Stimulated activated effector memory CD8-positive, alpha-beta T cell treated with anti-CD3 and anti-CD28 coated beads, Interleukin-12 subunit alpha, Interleukin-12 subunit beta, amount 100 ng/mL, for 72 hours (primary cell): ENCODE measurements at regions not wholly inside any gene's neighbourhood (a gene's known extent, or its start where the extent isn't known, plus 50 kb on each side); places are given as distances from the start of the nearest gene placed in this dataset.

Source experiments
- ATAC-seq: fragments of 150-1000 bp; cut with Tn5 transposase; 2 replicates; pipeline ENCODE4 v1.10.0; 2021
- DNase-seq, 2 donors: peaks; one replicate each; pipeline ENCODE4 v3.0.0; 2021 to 2022; ENCODE audit warnings: low spot score in 2 of 2
- H3K27ac Mint-ChIP-seq: one replicate; pipeline ENCODE4 v1.8.0; 2022; ENCODE audit warnings: mild to moderate bottlenecking, mixed read lengths
- H3K36me3 Mint-ChIP-seq: one replicate; pipeline ENCODE4 v1.8.0; 2022; ENCODE audit warnings: mild to moderate bottlenecking, mixed read lengths
- H3K4me1 Mint-ChIP-seq: one replicate; pipeline ENCODE4 v1.8.0; 2022; ENCODE audit warnings: mixed read lengths
- H3K4me3 Mint-ChIP-seq: one replicate; pipeline ENCODE4 v1.8.0; 2022; ENCODE audit warnings: mild to moderate bottlenecking, mixed read lengths
- H3K9me3 Mint-ChIP-seq: one replicate; pipeline ENCODE4 v1.8.0; 2022; ENCODE audit warnings: mixed read lengths

- H3K27ac Mint-ChIP-seq, result no peak overlapping the region
Measured at GRCh38 chr14:65879248-65880009, 466.9 kb downstream of the FUT8 start.

GRCh38 chr14:65880507-65880906 lies 468.0 kb downstream of the FUT8 start:
- Mint-ChIP-seq H3K36me3 (no peaks in the 10 kb centered on the region), H3K4me3 (no peak overlapping the region), H3K4me1 (peaks cover 12% of the 10 kb centered on the region), H3K9me3 (peaks cover 2% of the 10 kb centered on the region), H3K27ac (no peak overlapping the region)
- DNase-seq (no peak), ATAC-seq (no peak)

More at GRCh38 chr14:65879248-65880009, 466.9 kb downstream of the FUT8 start:
- DNase-seq, result no peak
- H3K4me1 Mint-ChIP-seq, result peaks cover 12% of the 10 kb centered on the region
- no peak overlapping the region for H3K4me3 Mint-ChIP-seq
- no peaks in the 10 kb centered on the region for H3K36me3 Mint-ChIP-seq
- peak; percentile 99 for ATAC-seq
- peaks cover 2% of the 10 kb centered on the region for H3K9me3 Mint-ChIP-seq

GRCh38 chr14:65881642-65882041 lies 469.1 kb downstream of the FUT8 start:
- no peak overlapping the region for H3K27ac Mint-ChIP-seq
- no peak overlapping the region for H3K4me3 Mint-ChIP-seq
- H3K4me1 Mint-ChIP-seq, result peaks cover 12% of the 10 kb centered on the region
- H3K9me3 Mint-ChIP-seq, result peaks cover 2% of the 10 kb centered on the region
- DNase-seq, result no peak
- ATAC-seq, result no peak
- H3K36me3 Mint-ChIP-seq, result no peaks in the 10 kb centered on the region

- no peak overlapping the region for H3K4me3 Mint-ChIP-seq
- no peaks in the 10 kb centered on the region for H3K36me3 Mint-ChIP-seq
- DNase-seq (no peak), ATAC-seq (no peak)
- H3K4me1 Mint-ChIP-seq, result no peaks in the 10 kb centered on the region
- no peak overlapping the region for H3K27ac Mint-ChIP-seq
- peaks cover 7% of the 10 kb centered on the region for H3K9me3 Mint-ChIP-seq
Measured at GRCh38 chr14:65888677-65889076, 476.1 kb downstream of the FUT8 start.

- Mint-ChIP-seq H3K36me3 (no peaks in the 10 kb centered on the region), H3K27ac (no peak overlapping the region)
Measured at GRCh38 chr14:65892315-65892714, 479.8 kb downstream of the FUT8 start.

GRCh38 chr14:65900164-65900563 lies 487.6 kb downstream of the FUT8 start:
- Mint-ChIP-seq H3K4me1 (peaks cover 5% of the 10 kb centered on the region), H3K36me3 (no peaks in the 10 kb centered on the region), H3K9me3 (peaks cover 3% of the 10 kb centered on the region), H3K27ac (no peak overlapping the region), H3K4me3 (no peak overlapping the region)
- no peak for DNase-seq
- no peak for ATAC-seq

More at GRCh38 chr14:65892315-65892714, 479.8 kb downstream of the FUT8 start:
- Mint-ChIP-seq H3K9me3 (peaks cover 7% of the 10 kb centered on the region), H3K4me1 (no peaks in the 10 kb centered on the region), H3K4me3 (no peak overlapping the region)
- no peak for ATAC-seq
- no peak for DNase-seq

GRCh38 chr14:65901595-65901994 lies 489.1 kb downstream of the FUT8 start:
- DNase-seq (no peak), ATAC-seq (no peak)
- H3K9me3 Mint-ChIP-seq, result peaks cover 3% of the 10 kb centered on the region
- H3K4me3 Mint-ChIP-seq, result no peak overlapping the region
- no peak overlapping the region for H3K27ac Mint-ChIP-seq
- H3K4me1 Mint-ChIP-seq, result peaks cover 5% of the 10 kb centered on the region
- no peaks in the 10 kb centered on the region for H3K36me3 Mint-ChIP-seq

GRCh38 chr14:65904988-65905387 lies 492.5 kb downstream of the FUT8 start:
- H3K36me3 Mint-ChIP-seq, result no peaks in the 10 kb centered on the region
- peaks cover 3% of the 10 kb centered on the region for H3K9me3 Mint-ChIP-seq
- no peak overlapping the region for H3K27ac Mint-ChIP-seq
- ATAC-seq (no peak), DNase-seq (no peak)
- no peak overlapping the region for H3K4me3 Mint-ChIP-seq
- peaks cover 3% of the 10 kb centered on the region for H3K4me1 Mint-ChIP-seq

- ATAC-seq, result no peak
- no peak for DNase-seq
- Mint-ChIP-seq H3K4me1 (peaks cover 5% of the 10 kb centered on the region), H3K4me3 (no peak overlapping the region), H3K9me3 (peaks cover 2% of the 10 kb centered on the region), H3K36me3 (no peaks in the 10 kb centered on the region), H3K27ac (no peak overlapping the region)
Measured at GRCh38 chr14:65906344-65906743, 493.8 kb downstream of the FUT8 start.

- Mint-ChIP-seq H3K4me1 (peaks cover 7% of the 10 kb centered on the region), H3K4me3 (no peak overlapping the region), H3K36me3 (no peaks in the 10 kb centered on the region), H3K9me3 (peaks cover 2% of the 10 kb centered on the region), H3K27ac (peak overlapping the region; percentile 5)
- ATAC-seq (no peak), DNase-seq (no peak)
Measured at GRCh38 chr14:65906948-65907347, 494.4 kb downstream of the FUT8 start.

GRCh38 chr14:65910108-65910786 lies 497.7 kb downstream of the FUT8 start:
- ATAC-seq, result no peak
- H3K4me1 Mint-ChIP-seq, result peaks cover 27% of the 10 kb centered on the region
- no peak overlapping the region for H3K4me3 Mint-ChIP-seq
- H3K36me3 Mint-ChIP-seq, result no peaks in the 10 kb centered on the region
- no peak for DNase-seq
- peaks cover 2% of the 10 kb centered on the region for H3K9me3 Mint-ChIP-seq
- no peak overlapping the region for H3K27ac Mint-ChIP-seq

- no peaks in the 10 kb centered on the region for H3K36me3 Mint-ChIP-seq
- DNase-seq (no peak), ATAC-seq (peak; percentile 86)
- H3K9me3 Mint-ChIP-seq, result peaks cover 2% of the 10 kb centered on the region
- no peak overlapping the region for H3K4me3 Mint-ChIP-seq
- peaks cover 30% of the 10 kb centered on the region for H3K4me1 Mint-ChIP-seq
- no peak overlapping the region for H3K27ac Mint-ChIP-seq
Measured at GRCh38 chr14:65915125-65915524, 502.6 kb downstream of the FUT8 start.

GRCh38 chr14:65916055-65916454 lies 503.5 kb downstream of the FUT8 start:
- no peak overlapping the region for H3K27ac Mint-ChIP-seq

GRCh38 chr14:65920996-65921395 lies 508.5 kb downstream of the FUT8 start:
- Mint-ChIP-seq H3K4me3 (no peak overlapping the region), H3K9me3 (no peaks in the 10 kb centered on the region), H3K4me1 (peaks cover 13% of the 10 kb centered on the region), H3K36me3 (no peaks in the 10 kb centered on the region), H3K27ac (no peak overlapping the region)
- DNase-seq (no peak), ATAC-seq (no peak)

More at GRCh38 chr14:65916055-65916454, 503.5 kb downstream of the FUT8 start:
- H3K36me3 Mint-ChIP-seq, result no peaks in the 10 kb centered on the region
- no peak overlapping the region for H3K4me3 Mint-ChIP-seq
- H3K4me1 Mint-ChIP-seq, result peaks cover 28% of the 10 kb centered on the region
- no peak for ATAC-seq
- H3K9me3 Mint-ChIP-seq, result peaks cover 2% of the 10 kb centered on the region
- DNase-seq, result no peak

GRCh38 chr14:65922142-65922541 lies 509.6 kb downstream of the FUT8 start:
- ATAC-seq, result no peak
- DNase-seq, result no peak
- Mint-ChIP-seq H3K4me1 (peaks cover 24% of the 10 kb centered on the region), H3K27ac (no peak overlapping the region), H3K36me3 (no peaks in the 10 kb centered on the region), H3K4me3 (no peak overlapping the region), H3K9me3 (peaks cover 2% of the 10 kb centered on the region)

- Mint-ChIP-seq H3K4me1 (peaks cover 59% of the 10 kb centered on the region), H3K36me3 (no peaks in the 10 kb centered on the region), H3K4me3 (peak overlapping the region; percentile 65), H3K27ac (peak overlapping the region; percentile 91), H3K9me3 (peaks cover 2% of the 10 kb centered on the region)
- ATAC-seq (no peak), DNase-seq (no peak)
Measured at GRCh38 chr14:65926504-65926903, 514.0 kb downstream of the FUT8 start.
